Endothelial cell of umbilical vein (primary cell): ENCODE measurements at regions not wholly inside any gene's neighbourhood (a gene's known extent, or its start where the extent isn't known, plus 50 kb on each side); places are given as distances from the start of the nearest gene placed in this dataset.

Experiments used
- BruUV-seq: library from RNA; stranded (reverse); fragments of 400-500 nt; replicated peaks from 2 replicates; lab custom pipeline; 2021; lab: Mats Ljungman, UMichigan
- CTCF ChIA-PET: fragments of 300-600, 350-600 bp; sonication (Branson Sonifier 250); formaldehyde crosslinking; loops from one replicate; lab custom pipeline; 2021; ENCODE audit warnings: antibody characterized with exemption, inconsistent platforms; lab: Charles Lee
- POLR2A ChIA-PET: fragments of 300-600, 350-600 bp; sonication (Branson Sonifier 250); formaldehyde crosslinking; loops from one replicate; lab custom pipeline; 2021; ENCODE audit warnings: antibody characterized with exemption, inconsistent platforms; lab: Charles Lee
- DNase-seq: peaks from one replicate; pipeline ENCODE4 v3.0.0-alpha.2; 2011; ENCODE audit warnings: low read depth, low spot score
- FAIRE-seq: peaks from 2 replicates; lab custom pipeline; 2011; peaks lifted over from hg19 to GRCh38; lab: Jason Lieb, UNC
- H2AFZ ChIP-seq: 2 replicates; pipeline ENCODE4 v1.6.0; 2012; ENCODE audit warnings: low read depth, low read length, control low read depth, inconsistent platforms
- H3K27ac ChIP-seq: 2 replicates; pipeline ENCODE4 v1.5.1; 2011; ENCODE audit warnings: low read depth, mild to moderate bottlenecking, control low read depth, low read length, moderate library complexity; ENCODE audit not compliant: insufficient read depth
- H3K27me3 ChIP-seq, 2 experiments: 2 replicates each; pipeline versions ENCODE4 v1.6.0 to v1.6.1; 2011; ENCODE audit warnings: low read length in 2 of 2, mixed read lengths in 1 of 2; ENCODE audit not compliant: control insufficient read depth in 2 of 2, insufficient read depth in 2 of 2
- H3K36me3 ChIP-seq, 2 experiments: 2 replicates in 1 of 2; 3 replicates in 1 of 2; pipeline ENCODE4 v1.5.1; 2011; ENCODE audit warnings: low read length in 2 of 2, mild to moderate bottlenecking in 1 of 2, moderate library complexity in 1 of 2; ENCODE audit not compliant: control insufficient read depth in 2 of 2, insufficient read depth in 2 of 2; ENCODE audit errors: extremely low read depth in 1 of 2
- H3K4me1 ChIP-seq: 3 replicates; pipeline ENCODE4 v1.5.1; 2011; ENCODE audit warnings: mild to moderate bottlenecking, low read length; ENCODE audit not compliant: control insufficient read depth, insufficient read depth; ENCODE audit errors: extremely low read depth
- H3K4me2 ChIP-seq: 2 replicates; pipeline ENCODE4 v1.6.1; 2011; ENCODE audit warnings: low read length, control low read depth, mixed read lengths; ENCODE audit not compliant: insufficient read depth
- H3K4me3 ChIP-seq, 3 experiments: fragments of 200-600 bp in 1 of 3; sonication (generic), shearing (Covaris generic) in 1 of 3; replicated peaks in 1 of 3; 2 replicates each; pipeline ENCODE4 v1.5.1; 2011 to 2016; ENCODE audit warnings: control low read depth in 3 of 3, low read length in 3 of 3, mild to moderate bottlenecking in 2 of 3, inconsistent platforms in 1 of 3, low read depth in 1 of 3, moderate library complexity in 1 of 3; ENCODE audit not compliant: insufficient read depth in 1 of 3
- H3K79me2 ChIP-seq: 2 replicates; pipeline ENCODE4 v1.6.0; 2012; ENCODE audit warnings: low read length, inconsistent platforms; ENCODE audit not compliant: control insufficient read depth, insufficient read depth
- H3K9ac ChIP-seq: replicated peaks from 2 replicates; pipeline ENCODE3; 2011; ENCODE audit warnings: low read length, control low read depth; ENCODE audit not compliant: insufficient read depth; ENCODE audit errors: extremely low read depth
- H3K9me1 ChIP-seq: replicated peaks from 3 replicates; pipeline ENCODE4 v1.6.0; 2011; ENCODE audit warnings: mild to moderate bottlenecking, low read length; ENCODE audit not compliant: control insufficient read depth, insufficient read depth; ENCODE audit errors: extremely low read depth
- H3K9me3 ChIP-seq: replicated peaks from 2 replicates; pipeline ENCODE4 v1.5.1; 2012; ENCODE audit warnings: low read length, inconsistent platforms; ENCODE audit not compliant: control insufficient read depth, insufficient read depth
- H4K20me1 ChIP-seq: replicated peaks from 2 replicates; pipeline ENCODE3; 2011; ENCODE audit warnings: mild to moderate bottlenecking, low read length; ENCODE audit not compliant: control insufficient read depth, insufficient read depth; ENCODE audit errors: extremely low read depth
- EZH2 ChIP-seq: IDR thresholded peaks from 2 replicates; pipeline ENCODE4 v1.6.1; 2012; ENCODE audit warnings: borderline replicate concordance, low read depth, mild to moderate bottlenecking, moderate library complexity, low read length, inconsistent platforms; ENCODE audit not compliant: severe bottlenecking
- FOS ChIP-seq: IDR thresholded peaks from 2 replicates; pipeline ENCODE4 v1.6.1; 2011; ENCODE audit warnings: mild to moderate bottlenecking, low read length, moderate library complexity, borderline replicate concordance; ENCODE audit not compliant: insufficient read depth
- GATA2 ChIP-seq: IDR thresholded peaks from 2 replicates; pipeline ENCODE4 v1.7.0; 2011; ENCODE audit warnings: low read depth, mild to moderate bottlenecking, moderate library complexity, mixed read lengths, low read length; ENCODE audit not compliant: insufficient read length, insufficient read depth
- JUN ChIP-seq: IDR thresholded peaks from 2 replicates; pipeline ENCODE4 v1.6.1; 2011; ENCODE audit warnings: borderline replicate concordance, low read depth; ENCODE audit not compliant: insufficient read length, insufficient read depth
- MYC ChIP-seq: IDR thresholded peaks from one replicate; pipeline ENCODE4 v1.6.1; 2011; ENCODE audit warnings: mild to moderate bottlenecking, low read depth, low read length
- POLR2A ChIP-seq: IDR thresholded peaks from 2 replicates; pipeline ENCODE4 v1.6.1; 2012; ENCODE audit warnings: low read depth, mild to moderate bottlenecking, control low read depth, low read length
- POLR2AphosphoS5 ChIP-seq: IDR thresholded peaks from 2 replicates; pipeline ENCODE4 v1.6.1; 2012; ENCODE audit warnings: low read depth, mild to moderate bottlenecking, control low read depth, low read length, moderate library complexity; ENCODE audit not compliant: insufficient read depth
- dilution Hi-C: fragments of 300-500 bp; cut with MboI; formaldehyde crosslinking; loops from one replicate; pipeline ENCODE4 v1.15.0; 2019; ENCODE audit warnings: low sequenced_read_pairs; ENCODE audit not compliant: extremely low pct_ligation_motif_present
- intact Hi-C: fragments of 100-400 bp; cut with micrococcal nuclease; formaldehyde crosslinking; loops from one replicate; pipeline ENCODE4 v1.10.0; 2022
- TF ChIP-seq, protein P1 (sequence below): IDR thresholded peaks from 2 replicates; pipeline ENCODE4 v1.6.1; 2011; ENCODE audit not compliant: insufficient read depth, insufficient read length
- TF ChIP-seq, protein P2 (sequence below), 2 donors: IDR thresholded peaks; 1 replicate in 1 of 2; 2 replicates in 1 of 2; pipeline ENCODE4 v1.5.1; 2011; ENCODE audit warnings: low read length in 2 of 2, mild to moderate bottlenecking in 2 of 2, moderate library complexity in 2 of 2, control low read depth in 1 of 2, inconsistent platforms in 1 of 2, low read depth in 1 of 2; ENCODE audit not compliant: insufficient read depth in 1 of 2; ENCODE audit errors: extremely low read depth in 1 of 2

DNA sequence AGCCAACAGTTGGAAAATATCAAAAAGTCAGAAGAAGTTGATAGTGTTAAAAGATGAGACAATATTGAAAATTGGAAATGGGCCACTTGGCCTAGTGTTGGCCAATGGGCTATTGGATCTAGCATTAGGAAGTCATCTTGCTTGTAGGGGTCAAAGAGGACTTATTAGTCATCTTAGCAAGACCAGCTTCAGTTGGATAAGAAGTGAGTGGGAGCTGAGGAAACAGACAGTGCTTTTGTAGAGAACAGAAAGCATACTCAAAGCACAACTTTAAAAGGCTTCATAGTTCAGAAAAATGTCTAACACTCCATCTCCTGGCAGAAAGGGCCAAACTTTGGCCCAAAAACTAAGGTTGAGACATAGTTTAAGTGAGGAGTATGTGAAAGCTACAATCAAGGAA is 139.9 kb upstream of the PKN2 start:
- no peak overlapping the region for H3K4me3 ChIP-seq
- POLR2A ChIA-PET: no interaction called here
- H3K4me2 ChIP-seq: no peak overlapping the region
- H3K27ac ChIP-seq: no peak overlapping the region
- CTCF ChIA-PET: no interaction called here
- FAIRE-seq (no peak), DNase-seq (no peak)
- no peak overlapping the region for H2AFZ ChIP-seq
- peaks cover 0 to 3% of the 10 kb centered on the region in 2 experiments for H3K27me3 ChIP-seq
- H3K4me1 ChIP-seq: no peaks in the 10 kb centered on the region
- H3K9ac ChIP-seq: no peak overlapping the region
- dilution Hi-C loops (no loop called here), intact Hi-C loops (no loop called here)
- H3K9me3 ChIP-seq: no peaks in the 10 kb centered on the region
- H3K9me1 ChIP-seq: no peaks in the 10 kb centered on the region
- no peaks in the 10 kb centered on the region for H3K36me3 ChIP-seq
- no peaks in the 10 kb centered on the region for H4K20me1 ChIP-seq
- TF ChIP-seq, protein P1, sequence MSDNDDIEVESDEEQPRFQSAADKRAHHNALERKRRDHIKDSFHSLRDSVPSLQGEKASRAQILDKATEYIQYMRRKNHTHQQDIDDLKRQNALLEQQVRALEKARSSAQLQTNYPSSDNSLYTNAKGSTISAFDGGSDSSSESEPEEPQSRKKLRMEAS: no peak
- no peaks in the 10 kb centered on the region for H3K79me2 ChIP-seq
- no TSS peak for BruUV-seq

DNA sequence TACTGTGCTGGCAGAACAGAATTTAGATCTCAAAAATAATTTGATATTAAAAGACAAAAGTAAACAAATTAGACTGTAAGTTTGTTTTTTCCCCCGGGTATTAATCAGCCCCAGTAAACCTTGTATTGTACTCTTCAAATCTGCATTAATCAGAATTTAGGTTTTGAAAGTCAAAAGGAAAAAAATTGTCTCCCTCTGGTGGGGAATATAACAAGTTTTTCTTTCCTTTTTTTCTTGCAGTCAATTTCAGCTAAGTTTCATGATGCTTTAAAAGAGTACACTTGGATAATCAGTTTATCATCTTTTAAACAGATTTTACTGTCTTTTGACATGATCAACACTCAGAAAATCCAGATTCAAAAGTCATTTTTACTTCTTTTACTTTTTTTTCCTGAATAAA is 134.5 kb upstream of the PKN2 start:
- no peak overlapping the region for H3K4me2 ChIP-seq
- H3K4me1 ChIP-seq: no peaks in the 10 kb centered on the region
- no peak overlapping the region for H3K4me3 ChIP-seq
- H3K36me3 ChIP-seq: no peaks in the 10 kb centered on the region
- H3K9me3 ChIP-seq: no peaks in the 10 kb centered on the region
- intact Hi-C loops: loop anchor here (1.0 kb wide), 1 partner anchor 369 kb away; no protein-coding TSS in a partner anchor
- H3K79me2 ChIP-seq: no peaks in the 10 kb centered on the region
- dilution Hi-C loops: no loop called here
- peaks cover 0 to 3% of the 10 kb centered on the region in 2 experiments for H3K27me3 ChIP-seq
- peak; percentile 10 for DNase-seq
- ChIA-PET POLR2A (no interaction called here), CTCF (interaction anchor here (0.6 to 5.9 kb wide), 9 partner anchors 11 to 371 kb away, joined by 3 to 80 read pairs (median 4); no protein-coding TSS in a partner anchor)
- TF ChIP-seq MYC (no peak), FOS (no peak), EZH2 (no peak), POLR2AphosphoS5 (no peak), JUN (no peak), GATA2 (no peak), POLR2A (no peak)
- TF ChIP-seq, protein P1: no peak
- TF ChIP-seq, protein P2, sequence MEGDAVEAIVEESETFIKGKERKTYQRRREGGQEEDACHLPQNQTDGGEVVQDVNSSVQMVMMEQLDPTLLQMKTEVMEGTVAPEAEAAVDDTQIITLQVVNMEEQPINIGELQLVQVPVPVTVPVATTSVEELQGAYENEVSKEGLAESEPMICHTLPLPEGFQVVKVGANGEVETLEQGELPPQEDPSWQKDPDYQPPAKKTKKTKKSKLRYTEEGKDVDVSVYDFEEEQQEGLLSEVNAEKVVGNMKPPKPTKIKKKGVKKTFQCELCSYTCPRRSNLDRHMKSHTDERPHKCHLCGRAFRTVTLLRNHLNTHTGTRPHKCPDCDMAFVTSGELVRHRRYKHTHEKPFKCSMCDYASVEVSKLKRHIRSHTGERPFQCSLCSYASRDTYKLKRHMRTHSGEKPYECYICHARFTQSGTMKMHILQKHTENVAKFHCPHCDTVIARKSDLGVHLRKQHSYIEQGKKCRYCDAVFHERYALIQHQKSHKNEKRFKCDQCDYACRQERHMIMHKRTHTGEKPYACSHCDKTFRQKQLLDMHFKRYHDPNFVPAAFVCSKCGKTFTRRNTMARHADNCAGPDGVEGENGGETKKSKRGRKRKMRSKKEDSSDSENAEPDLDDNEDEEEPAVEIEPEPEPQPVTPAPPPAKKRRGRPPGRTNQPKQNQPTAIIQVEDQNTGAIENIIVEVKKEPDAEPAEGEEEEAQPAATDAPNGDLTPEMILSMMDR (IDR thresholded peaks at IDR 0.05; ENCODE audit: extremely low read depth in 1 of 2, insufficient read depth in 1 of 2, low read depth in 1 of 2, low read length in 2 of 2): no peak
- no peaks in the 10 kb centered on the region for H3K9me1 ChIP-seq
- no peak overlapping the region for H2AFZ ChIP-seq
- H3K9ac ChIP-seq: no peak overlapping the region
- no peak overlapping the region for H3K27ac ChIP-seq
- H4K20me1 ChIP-seq: no peaks in the 10 kb centered on the region
- peak; percentile 24 for FAIRE-seq
- no TSS peak for BruUV-seq
